ENCODE measurements at regions not wholly inside any gene's neighbourhood (a gene's known extent, or its start where the extent isn't known, plus 50 kb on each side); places are given as distances from the start of the nearest gene placed in this dataset.

GRCh38 chr13:106367361-106367971 lies 168.0 kb downstream of the EFNB2 start:
- H3K36me3 ChIP-seq: no peaks in the 10 kb centered on the region
- no peak overlapping the region for H3K4me3 ChIP-seq
- TF ChIP-seq POLR2A (IDR thresholded peaks at IDR 0.05) (no peak), EP300 (IDR thresholded peaks at IDR 0.05) (no peak), CTCF (IDR thresholded peaks at IDR 0.05) (no peak), POLR2AphosphoS5 (IDR thresholded peaks at IDR 0.05) (no peak)
- H3K27ac ChIP-seq: no peak overlapping the region
- 59 to 71% methylated on average over 2 to 3 of the region's 3 CpGs for WGBS, 2 donors (ENCODE audit: low coverage in 1 of 2)
- H3K9me3 ChIP-seq: peaks cover 0 to 9% (median 0%) of the 10 kb centered on the region in 3 donors
- no peaks in the 10 kb centered on the region for H3K27me3 ChIP-seq
- H3K4me1 ChIP-seq: peaks cover 0 to 2% (median 0%) of the 10 kb centered on the region in 3 donors
- no peak for ATAC-seq

GRCh38 chr13:106362707-106363106 lies 172.8 kb downstream of the EFNB2 start:
- WGBS, 2 donors (ENCODE audit: low coverage in 1 of 2): 80 to 87% methylated on average over 1 to 5 of the region's 5 CpGs
- Histone ChIP-seq H3K4me1 (no peaks in the 10 kb centered on the region), H3K27me3 (no peaks in the 10 kb centered on the region), H3K4me3 (no peak overlapping the region), H3K36me3 (no peaks in the 10 kb centered on the region), H3K27ac (no peak overlapping the region), H3K9me3 (peaks cover 0 to 9% (median 0%) of the 10 kb centered on the region in 3 donors)
- TF ChIP-seq POLR2AphosphoS5 (IDR thresholded peaks at IDR 0.05): no peak
- TF ChIP-seq EP300 (IDR thresholded peaks at IDR 0.05): no peak
- no peak for TF ChIP-seq POLR2A (IDR thresholded peaks at IDR 0.05)
- TF ChIP-seq CTCF (IDR thresholded peaks at IDR 0.05): no peak
- no peak for ATAC-seq

GRCh38 chr13:106361621-106362020 lies 173.8 kb downstream of the EFNB2 start:
- 83 to 90% methylated on average over 2 of the region's 2 CpGs for WGBS, 2 donors (ENCODE audit: low coverage in 1 of 2)
- H3K9me3 ChIP-seq: peaks cover 0 to 9% (median 0%) of the 10 kb centered on the region in 3 donors
- H3K27me3 ChIP-seq: no peaks in the 10 kb centered on the region
- no peak overlapping the region for H3K4me3 ChIP-seq
- no peak for ATAC-seq
- H3K27ac ChIP-seq: no peak overlapping the region
- H3K36me3 ChIP-seq: no peaks in the 10 kb centered on the region
- no peaks in the 10 kb centered on the region for H3K4me1 ChIP-seq
- TF ChIP-seq EP300 (IDR thresholded peaks at IDR 0.05): no peak
- TF ChIP-seq POLR2A (IDR thresholded peaks at IDR 0.05): no peak
- no peak for TF ChIP-seq CTCF (IDR thresholded peaks at IDR 0.05)
- no peak for TF ChIP-seq POLR2AphosphoS5 (IDR thresholded peaks at IDR 0.05)

- 18 to 60% methylated on average over 1 of the region's 2 CpGs for WGBS, 2 donors (ENCODE audit: low coverage in 1 of 2)
- no peak for ATAC-seq
- H3K27me3 ChIP-seq: no peaks in the 10 kb centered on the region
- no peaks in the 10 kb centered on the region for H3K36me3 ChIP-seq
- H3K4me3 ChIP-seq: no peak overlapping the region
- TF ChIP-seq CTCF (IDR thresholded peaks at IDR 0.05) (no peak), POLR2A (IDR thresholded peaks at IDR 0.05) (no peak), EP300 (IDR thresholded peaks at IDR 0.05) (no peak), POLR2AphosphoS5 (IDR thresholded peaks at IDR 0.05) (no peak)
- no peak overlapping the region for H3K27ac ChIP-seq
- no peaks in the 10 kb centered on the region for H3K4me1 ChIP-seq
- H3K9me3 ChIP-seq: no peaks in the 10 kb centered on the region
These were observed 178.3 kb downstream of the EFNB2 start for GRCh38 chr13:106357198-106357597.

GRCh38 chr13:106355866-106356265 lies 179.6 kb downstream of the EFNB2 start:
- no peak overlapping the region for H3K27ac ChIP-seq

More at GRCh38 chr13:106355866-106356265, 179.6 kb downstream of the EFNB2 start:
- Histone ChIP-seq H3K4me1 (no peaks in the 10 kb centered on the region), H3K4me3 (no peak overlapping the region), H3K36me3 (no peaks in the 10 kb centered on the region), H3K9me3 (no peaks in the 10 kb centered on the region), H3K27me3 (no peaks in the 10 kb centered on the region)
- ATAC-seq: no peak
- 69 to 74% methylated on average over 3 of the region's 6 CpGs for WGBS, 2 donors (ENCODE audit: low coverage in 1 of 2)
- TF ChIP-seq CTCF (IDR thresholded peaks at IDR 0.05) (no peak), EP300 (IDR thresholded peaks at IDR 0.05) (no peak), POLR2A (IDR thresholded peaks at IDR 0.05) (no peak)

All from gastroesophageal sphincter (tissue), 4 donors.